H1 (cell line): ENCODE measurements at regions not wholly inside any gene's neighbourhood (a gene's known extent, or its start where the extent isn't known, plus 50 kb on each side); places are given as distances from the start of the nearest gene placed in this dataset.

Source experiments
- BRCA1 ChIP-seq: IDR thresholded peaks from 2 replicates; pipeline ENCODE4 v1.6.1; 2012; ENCODE audit warnings: low read depth, low read length, improper control_type of control experiment
- SIX5 ChIP-seq: IDR thresholded peaks from 2 replicates; pipeline ENCODE4 v1.6.1; 2011; ENCODE audit warnings: mild to moderate bottlenecking, low read depth, low read length

- TF ChIP-seq BRCA1 = no peak
- TF ChIP-seq SIX5 = no peak
Measured at GRCh38 chr5:56610093-56610698, 205.2 kb upstream of the MAP3K1 start (continued).
